ENCODE measurements at regions not wholly inside any gene's neighbourhood (a gene's known extent, or its start where the extent isn't known, plus 50 kb on each side); places are given as distances from the start of the nearest gene placed in this dataset.
"Not testable (repeated sequence)": the region's sequence is repeated elsewhere in the genome, so short reads cannot be mapped to it uniquely, and the experiment has no call there.

GRCh38 chr1:79966438-79966837, 959.9 kb upstream of the ADGRL4 start:
- no peak for DNase-seq

- no peak for DNase-seq
These were observed 953.1 kb upstream of the ADGRL4 start for GRCh38 chr1:79959635-79960034.

DNA sequence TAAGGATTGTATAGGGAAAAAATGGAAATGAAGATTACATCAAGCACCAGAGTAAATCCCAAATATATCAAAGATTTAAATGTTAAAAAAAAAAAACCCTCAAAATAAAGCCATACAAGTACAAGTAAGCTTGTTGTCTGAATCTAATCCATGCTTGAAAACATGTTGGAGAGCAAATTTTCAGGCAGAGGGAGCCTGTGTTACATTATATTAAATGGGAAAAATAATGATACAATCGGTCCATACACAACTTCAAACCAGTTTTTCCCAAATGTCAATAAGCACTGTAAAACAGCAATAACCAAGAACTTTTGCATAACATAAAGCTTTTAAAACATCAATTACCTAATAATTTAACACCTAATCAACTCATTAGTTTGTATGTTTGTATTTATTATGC, 949.4 kb upstream of the ADGRL4 start:
- DNase-seq, result no peak

DNA sequence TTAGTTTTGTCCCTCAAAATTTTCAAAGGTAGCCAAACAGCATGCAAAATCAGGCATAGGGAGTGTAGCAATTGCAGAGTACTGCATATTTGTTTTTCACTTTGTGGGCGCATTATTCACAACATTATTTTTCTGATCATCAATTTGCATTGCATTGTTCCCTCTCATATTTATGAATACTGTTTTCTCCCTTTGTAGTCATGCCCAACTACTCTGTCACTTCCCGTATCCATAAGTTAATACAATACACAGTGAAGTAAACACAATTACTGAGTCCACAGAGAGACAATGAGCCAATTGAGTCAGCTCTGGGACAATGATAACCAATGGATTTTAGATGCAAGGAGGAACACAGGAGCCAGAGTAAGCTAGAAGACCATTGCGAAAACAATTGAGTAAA, 944.0 kb upstream of the ADGRL4 start:
- DNase-seq, result no peak

GRCh38 chr1:79945391-79945790, 938.9 kb upstream of the ADGRL4 start:
- DNase-seq, result no peak

DNA sequence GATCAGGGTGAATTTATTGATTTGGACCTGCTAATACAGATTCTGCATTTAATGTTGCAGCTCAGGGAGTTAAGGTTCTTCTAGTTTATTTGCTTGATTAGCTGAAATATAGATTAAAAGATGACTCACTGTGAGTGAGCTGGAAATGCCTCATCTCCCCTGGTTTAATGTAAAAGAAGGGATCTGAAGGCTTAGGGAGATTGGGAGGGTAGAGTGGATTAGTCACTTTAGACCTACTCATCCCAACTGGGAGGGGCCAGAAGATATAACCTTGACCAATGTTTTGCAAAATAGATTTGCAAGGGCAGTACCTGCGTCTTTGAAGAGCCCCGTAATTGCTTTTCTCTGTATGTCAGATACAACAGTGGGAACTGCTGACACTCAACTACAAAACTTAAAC, 922.8 kb upstream of the ADGRL4 start:
- DNase-seq, result no peak

DNA sequence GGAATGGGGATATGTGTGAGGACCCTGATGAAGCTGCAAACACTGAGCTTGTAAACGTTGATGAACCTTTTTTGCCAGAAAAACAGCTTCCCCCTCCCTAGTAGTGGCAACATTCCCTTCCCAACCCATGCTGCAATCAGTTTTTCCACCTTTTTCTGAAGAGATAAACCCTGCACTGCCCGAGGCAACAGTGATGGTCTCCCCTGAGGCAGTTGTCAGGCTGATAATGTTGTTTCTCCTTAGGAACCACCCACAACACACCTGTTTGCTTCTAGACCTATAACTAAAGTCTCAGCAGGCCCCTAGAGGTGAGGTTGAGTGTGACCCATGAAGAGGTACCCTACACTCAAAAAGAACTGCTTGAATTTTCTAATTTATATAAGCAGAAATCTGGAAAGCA, 922.4 kb upstream of the ADGRL4 start:
- no peak for DNase-seq

DNA sequence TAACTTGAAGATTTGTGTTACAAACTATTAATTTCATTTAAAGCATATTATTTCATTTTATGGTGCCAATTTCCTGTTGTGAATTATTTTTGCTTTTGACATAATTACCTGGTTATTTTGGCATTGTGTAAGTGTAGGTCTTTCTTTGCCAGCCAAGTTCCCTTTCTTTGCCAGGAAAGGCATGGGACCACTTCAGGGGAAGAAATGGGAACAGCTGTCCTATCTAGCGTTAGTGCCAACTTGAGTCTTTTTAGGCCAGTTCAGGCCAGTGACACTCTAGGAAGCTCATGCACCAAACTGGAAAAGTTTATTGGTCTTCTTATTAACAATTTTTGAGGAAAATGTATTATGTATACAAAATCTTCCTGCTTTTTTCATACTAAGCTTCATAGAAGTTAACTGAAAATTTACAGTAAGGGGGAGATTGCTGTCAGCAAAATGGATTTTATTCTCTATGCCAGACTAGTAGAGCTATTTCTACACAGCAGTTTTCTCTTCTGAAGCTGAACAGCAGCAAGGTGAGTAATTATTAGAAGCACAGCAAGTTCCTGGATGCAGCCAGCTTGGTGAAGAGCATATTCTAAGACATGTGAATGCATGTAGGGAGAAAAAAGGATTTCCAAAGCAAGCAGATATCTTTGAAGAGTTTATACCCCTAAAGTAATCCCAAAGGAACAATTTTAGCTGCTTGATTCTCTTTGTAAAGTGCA, 914.6 kb upstream of the ADGRL4 start:
- DNase-seq, result no peak

- DNase-seq, result no peak
These were observed 908.4 kb upstream of the ADGRL4 start for GRCh38 chr1:79914896-79915295.

- DNase-seq, result no peak
These were observed 906.3 kb upstream of the ADGRL4 start for GRCh38 chr1:79912813-79913212.

- no peak for DNase-seq
These were observed 896.8 kb upstream of the ADGRL4 start for GRCh38 chr1:79903321-79903720.

DNA sequence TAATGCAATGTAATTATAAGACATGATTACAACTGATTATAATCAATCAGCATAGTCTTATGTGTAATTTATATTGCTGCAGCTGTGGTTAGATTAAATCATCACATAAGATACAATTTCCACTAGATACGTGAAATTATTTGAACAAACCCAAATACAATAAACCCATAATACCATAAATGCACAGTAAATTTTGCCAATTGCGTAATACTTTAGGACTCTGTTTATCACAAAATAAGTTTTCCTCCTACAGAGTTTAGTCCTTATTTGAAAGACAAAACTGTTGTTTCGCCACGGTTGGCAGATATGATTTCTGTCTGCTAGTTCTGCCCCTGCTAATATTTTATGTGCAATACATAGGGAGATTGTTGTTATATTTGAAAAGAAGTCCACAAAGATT, 895.9 kb upstream of the ADGRL4 start:
- DNase-seq, result no peak

DNA sequence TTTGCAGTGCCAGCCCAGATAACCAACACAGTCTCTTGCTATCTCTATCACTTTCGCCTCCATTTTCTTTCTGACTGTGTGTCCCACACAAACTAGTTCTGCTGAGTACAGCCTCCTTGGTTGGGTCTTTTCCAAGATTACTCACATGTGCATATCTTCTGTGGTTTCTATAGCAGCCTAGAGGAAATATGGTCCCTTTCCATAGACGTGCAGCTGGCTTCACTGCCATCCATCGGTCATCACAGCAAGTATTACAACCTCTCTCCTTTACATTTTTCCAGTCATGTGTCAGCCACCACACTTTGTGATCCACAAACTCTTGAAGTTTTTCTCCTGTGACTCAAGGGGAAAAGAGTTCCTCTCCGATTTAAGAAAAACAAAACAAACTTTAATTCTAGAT, 893.4 kb upstream of the ADGRL4 start:
- DNase-seq, result no peak

DNA sequence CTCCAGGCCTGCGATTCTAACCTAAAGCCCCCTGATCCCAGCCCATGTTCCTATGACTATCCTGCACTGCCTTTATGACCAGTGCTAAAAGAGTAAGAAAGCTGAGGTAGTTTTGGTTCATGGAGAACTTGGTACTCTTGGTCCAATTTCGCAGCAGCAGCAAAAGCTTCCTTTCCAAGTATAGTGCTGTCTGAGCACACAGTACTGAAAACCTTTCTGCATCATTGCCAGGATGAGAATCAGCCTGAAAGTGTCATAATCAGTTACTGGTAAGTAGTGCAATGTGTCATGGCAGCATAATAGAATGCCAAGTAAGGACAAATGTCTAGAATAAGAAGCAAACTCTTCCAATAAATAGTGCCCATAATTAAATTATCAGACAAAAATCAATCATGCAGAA, 889.6 kb upstream of the ADGRL4 start:
- no peak for DNase-seq

DNA sequence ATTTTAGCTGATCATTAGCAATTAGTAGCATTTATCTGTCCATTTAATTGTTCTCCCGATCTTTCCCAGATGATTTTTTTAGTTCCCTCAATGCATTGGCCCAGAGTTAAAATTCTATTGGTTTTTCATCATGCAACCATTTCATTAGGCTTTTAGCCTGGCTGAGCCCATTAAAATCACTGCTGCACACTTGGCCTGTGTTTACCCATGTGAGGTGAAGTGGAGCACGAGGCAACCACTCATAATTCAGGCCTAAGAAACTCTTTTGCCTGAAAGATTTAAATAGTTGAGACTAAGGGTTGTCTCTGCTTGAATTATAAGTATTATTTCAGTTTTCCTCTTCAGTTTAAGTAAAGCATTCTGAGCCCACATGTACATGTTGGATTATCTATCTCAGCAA, 889.0 kb upstream of the ADGRL4 start:
- no peak for DNase-seq

DNA sequence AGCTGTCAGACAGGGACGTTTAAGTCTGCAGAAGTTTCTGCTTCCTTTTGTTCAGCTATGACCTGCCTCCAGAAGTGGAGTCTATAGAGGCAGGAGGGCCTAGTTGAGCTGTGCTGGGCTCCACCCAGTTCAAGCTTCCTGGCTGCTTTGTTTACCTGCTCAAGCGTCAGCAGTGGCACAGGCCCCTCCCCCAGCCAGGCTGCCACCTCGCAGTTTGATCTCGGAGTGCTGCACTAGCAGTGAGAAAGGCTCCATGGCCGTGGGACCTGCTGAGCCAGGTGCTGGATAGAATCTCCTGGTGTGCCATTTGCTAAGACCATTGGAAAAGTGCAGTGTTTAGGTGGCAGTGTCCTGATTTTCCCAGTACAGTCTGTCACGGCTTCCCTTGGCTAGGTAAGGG, 887.6 kb upstream of the ADGRL4 start:
- DNase-seq, result not testable (repeated sequence)

DNA sequence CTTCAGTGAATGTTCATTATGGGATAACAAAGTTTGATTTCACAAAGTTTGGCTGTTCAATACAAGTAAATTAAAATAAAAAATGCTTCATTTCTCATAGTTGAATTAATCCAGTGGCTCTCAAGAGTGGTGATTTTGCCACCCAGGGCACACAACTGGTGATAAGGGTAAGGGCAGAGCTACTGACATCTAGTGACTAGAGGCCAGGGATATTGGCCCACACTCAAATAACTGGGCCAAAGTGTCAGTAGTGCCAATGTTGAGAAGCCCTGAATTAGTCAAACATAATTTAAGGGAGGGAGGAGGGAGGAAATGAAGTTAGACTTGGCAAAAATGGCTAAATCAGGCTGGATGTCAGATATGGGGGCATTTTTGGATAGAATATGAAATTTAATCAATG, 880.5 kb upstream of the ADGRL4 start:
- DNase-seq, result no peak

GRCh38 chr1:79885101-79885500, 878.6 kb upstream of the ADGRL4 start:
- no peak for DNase-seq

- no peak for DNase-seq
These were observed 870.6 kb upstream of the ADGRL4 start for GRCh38 chr1:79877086-79877485.

DNA sequence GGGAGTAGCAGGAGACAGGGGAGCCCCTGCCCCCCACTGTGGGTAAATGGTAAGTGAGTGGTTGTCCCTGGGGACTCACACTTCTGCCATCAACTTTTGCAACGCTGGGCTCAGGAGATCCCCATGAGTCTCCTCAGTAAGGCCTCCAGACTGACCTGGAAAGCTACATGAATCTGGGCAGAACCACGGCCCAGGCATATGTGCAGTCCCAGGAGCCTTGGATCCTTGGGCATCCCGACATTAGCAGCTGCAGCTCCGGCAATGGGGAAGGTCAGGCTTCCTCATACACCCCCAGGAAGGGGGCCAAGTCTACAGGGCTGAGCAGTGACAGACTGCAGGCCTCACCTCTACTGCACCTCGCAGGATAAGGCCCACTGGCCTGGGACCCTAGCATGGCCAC, 868.7 kb upstream of the ADGRL4 start:
- DNase-seq, result no peak

DNA sequence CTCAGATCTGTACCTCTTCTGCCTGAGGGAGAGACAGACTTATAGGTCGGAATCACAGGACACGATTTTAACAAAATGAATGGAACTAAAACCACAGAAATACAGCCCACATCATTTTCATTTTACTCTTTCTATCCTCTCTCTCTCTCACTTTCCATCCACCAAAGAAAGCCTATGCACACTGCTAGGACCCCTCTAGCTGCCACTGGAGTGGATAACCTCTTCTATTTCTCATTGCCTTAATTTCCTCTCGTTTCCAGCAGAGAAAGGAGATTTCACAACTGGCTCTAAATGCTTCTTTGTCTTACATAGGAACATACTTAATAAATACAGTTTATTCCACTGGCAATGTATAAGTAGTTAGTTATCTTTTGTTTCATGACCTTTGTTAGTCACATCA, 867.8 kb upstream of the ADGRL4 start:
- no peak for DNase-seq

DNA sequence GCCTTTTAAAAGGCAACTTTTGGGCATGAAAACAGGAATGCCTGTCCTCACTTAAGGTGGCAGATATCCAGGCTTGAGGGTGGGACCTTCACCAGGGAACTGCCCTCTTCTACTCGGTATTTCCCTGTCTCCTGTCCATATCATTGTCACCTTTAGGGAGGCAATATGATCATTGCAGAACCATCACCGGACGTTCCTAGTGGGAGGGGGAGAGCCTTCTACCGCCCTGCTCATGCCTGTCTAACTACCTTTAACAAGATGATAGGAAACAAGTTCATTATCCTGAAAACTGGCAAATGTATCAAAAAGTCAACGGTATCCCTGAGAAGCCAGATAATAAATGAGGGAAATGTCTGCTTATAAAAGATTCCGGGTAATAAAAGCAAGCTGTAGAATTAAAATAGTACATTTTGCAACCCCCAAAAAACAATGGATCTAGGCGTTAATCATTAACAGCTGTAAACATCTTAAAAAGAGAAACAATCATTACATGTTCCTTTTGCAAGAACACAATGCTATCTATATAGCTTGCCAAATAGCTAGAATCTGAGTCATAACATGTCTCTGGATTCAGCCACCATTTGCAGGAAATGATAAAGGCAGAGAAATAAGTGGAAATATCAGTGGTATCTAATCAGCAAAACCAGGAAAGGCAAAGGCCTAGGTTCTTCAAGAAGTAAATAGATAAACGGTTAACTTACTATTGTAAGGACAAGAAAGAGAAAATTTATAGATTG, 852.9 kb upstream of the ADGRL4 start:
- no peak for DNase-seq

DNA sequence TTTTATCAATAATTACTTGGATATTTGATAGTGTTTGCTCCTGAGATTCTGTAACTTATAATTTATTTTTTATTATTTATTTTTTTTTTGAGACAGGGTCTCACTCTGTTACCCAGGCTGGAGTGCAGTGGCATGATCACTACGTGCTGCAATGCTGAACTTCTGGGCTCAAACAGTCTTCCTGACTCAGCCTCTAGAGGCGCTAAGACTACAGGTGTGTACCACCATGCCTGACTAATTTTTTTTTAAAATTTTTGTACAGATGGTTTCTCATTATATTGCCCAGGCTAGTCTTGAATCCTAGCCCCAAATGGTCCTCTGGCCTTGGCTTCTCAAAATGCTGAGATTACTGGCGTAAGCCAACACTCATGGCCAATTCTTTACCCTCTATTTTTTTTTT, 845.5 kb upstream of the ADGRL4 start:
- DNase-seq, result no peak

DNA sequence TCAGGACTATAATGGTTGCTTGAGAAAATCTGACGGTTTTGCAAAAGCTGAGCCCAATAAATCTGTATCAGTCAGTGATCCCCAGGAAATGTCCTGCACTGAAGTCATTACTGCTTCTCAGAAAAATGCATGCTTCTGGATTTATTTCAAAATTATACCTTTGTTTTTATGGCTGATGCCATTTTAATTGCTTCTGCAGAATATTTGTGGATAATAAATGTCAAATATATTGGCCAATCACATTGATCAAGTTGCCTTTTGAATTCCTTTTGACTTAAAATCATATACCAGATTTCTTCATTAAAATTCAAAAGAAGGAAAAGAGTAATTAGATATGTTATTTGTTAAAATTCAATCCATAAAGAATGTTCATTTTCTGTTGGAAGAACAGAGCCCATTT, 842.9 kb upstream of the ADGRL4 start:
- no peak for DNase-seq

GRCh38 chr1:79848316-79848715, 841.8 kb upstream of the ADGRL4 start:
- no peak for DNase-seq

Data from NCI-H1694 (cell line).